ENCODE measurements at regions not wholly inside any gene's neighbourhood (a gene's known extent, or its start where the extent isn't known, plus 50 kb on each side); places are given as distances from the start of the nearest gene placed in this dataset.

DNA sequence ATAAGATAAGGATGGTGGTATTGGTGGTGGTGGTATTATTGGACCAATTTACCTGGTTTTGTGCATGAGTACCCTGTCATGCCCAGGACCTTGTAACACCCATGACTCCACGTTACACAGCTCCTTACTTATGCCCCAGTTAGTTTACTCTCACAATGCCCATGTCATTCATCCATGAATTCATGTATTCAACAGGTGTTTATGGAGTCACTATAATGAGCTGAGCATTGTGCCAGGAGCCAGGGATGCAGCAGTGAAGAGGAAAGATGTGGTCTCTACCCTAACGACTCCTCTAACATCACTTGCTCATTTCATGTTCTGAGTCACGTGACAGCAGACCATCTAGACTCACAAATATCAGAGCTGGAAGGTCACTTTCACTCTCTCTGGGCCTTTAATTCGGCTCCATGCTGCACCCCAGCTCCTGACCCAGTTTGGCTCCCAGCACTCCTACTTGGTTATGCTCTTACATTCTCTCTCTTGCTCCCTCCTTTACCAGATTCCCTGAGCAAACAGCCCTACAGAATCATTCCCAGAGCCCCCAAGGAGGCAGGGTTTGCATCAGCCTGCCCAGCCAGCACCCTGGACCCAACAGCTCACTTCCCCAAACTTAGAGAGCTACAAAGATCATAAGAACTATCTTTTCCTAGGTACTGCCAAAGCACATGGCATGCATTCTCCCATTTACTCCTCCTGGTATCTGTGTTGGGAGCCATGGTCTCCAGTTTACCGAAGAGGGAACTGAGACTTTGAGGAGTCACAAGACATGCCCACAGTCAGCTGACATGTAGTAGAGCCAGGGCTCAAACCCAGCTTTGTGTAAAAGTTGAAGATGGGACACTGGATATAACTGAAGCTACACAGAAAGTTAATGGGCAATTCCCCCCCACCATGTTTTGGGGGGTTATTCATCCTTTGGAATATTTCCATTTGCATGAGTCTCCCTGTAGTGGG, 449.9 kb downstream of the LRATD1 start:
- Mint-ChIP-seq H3K4me1 (peaks cover 0 to 8% of the 10 kb centered on the region in 2 donors), H3K36me3 (no peaks in the 10 kb centered on the region), H3K4me3 (no peak overlapping the region), H3K9me3 (peaks cover 0 to 1% of the 10 kb centered on the region in 2 donors), H3K27ac (no peak overlapping the region), H3K27me3 (no peaks in the 10 kb centered on the region)
- ATAC-seq (replicated peaks) (no peak), DNase-seq (no peak)

DNA sequence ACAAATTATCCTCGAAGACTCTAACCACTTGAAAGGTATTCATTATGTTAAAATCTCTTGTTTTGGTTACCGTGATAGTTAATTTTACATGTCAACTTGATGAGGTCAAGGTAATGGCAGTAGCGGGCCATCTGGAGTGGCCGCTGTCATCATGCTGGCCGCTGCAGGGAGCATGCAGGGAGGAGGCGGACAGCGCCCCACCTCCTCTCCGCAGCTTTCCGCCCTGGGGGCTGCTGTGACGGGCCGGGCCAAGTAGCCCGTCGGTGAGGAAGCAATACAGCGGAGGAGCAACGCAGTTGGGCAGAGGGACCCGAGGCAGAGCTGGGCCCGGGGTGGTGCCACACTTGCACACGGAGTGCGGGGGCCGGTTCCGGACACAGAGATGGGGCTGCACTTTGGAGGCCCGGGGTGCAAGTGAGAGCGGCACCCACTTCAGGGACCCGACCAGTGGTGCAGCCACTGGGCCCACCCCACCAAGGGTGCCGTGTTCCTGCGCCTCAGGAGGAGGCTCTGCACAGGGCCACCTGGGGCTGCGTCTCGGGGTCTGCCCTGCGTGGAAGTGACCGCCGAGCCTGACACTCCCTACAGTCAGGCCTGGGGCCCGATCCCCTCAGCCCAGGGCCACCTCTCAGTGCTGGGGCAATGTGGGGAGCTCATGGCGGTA, 452.4 kb downstream of the LRATD1 start:
- Mint-ChIP-seq H3K27ac (no peak overlapping the region), H3K4me1 (peaks cover 0 to 8% of the 10 kb centered on the region in 2 donors), H3K36me3 (no peaks in the 10 kb centered on the region), H3K27me3 (no peaks in the 10 kb centered on the region), H3K4me3 (no peak overlapping the region), H3K9me3 (no peaks in the 10 kb centered on the region)
- ATAC-seq (replicated peaks), result no peak
- DNase-seq, result no peak

- DNase-seq (no peak), ATAC-seq (replicated peaks) (no peak)
- H3K27me3 Mint-ChIP-seq, result peaks cover 0 to 6% of the 10 kb centered on the region in 2 donors
- no peaks in the 10 kb centered on the region for H3K36me3 Mint-ChIP-seq
- no peak overlapping the region for H3K27ac Mint-ChIP-seq
- H3K4me1 Mint-ChIP-seq, result no peaks in the 10 kb centered on the region
- no peak overlapping the region for H3K4me3 Mint-ChIP-seq
- H3K9me3 Mint-ChIP-seq, result no peaks in the 10 kb centered on the region
These were observed 459.7 kb downstream of the LRATD1 start for GRCh38 chr2:15092181-15092580.

GRCh38 chr2:15092691-15093090, 460.2 kb downstream of the LRATD1 start:
- Mint-ChIP-seq H3K9me3 (no peaks in the 10 kb centered on the region), H3K4me3 (no peak overlapping the region), H3K4me1 (no peaks in the 10 kb centered on the region), H3K27me3 (peaks cover 0 to 6% of the 10 kb centered on the region in 2 donors), H3K36me3 (no peaks in the 10 kb centered on the region), H3K27ac (no peak overlapping the region)
- ATAC-seq (replicated peaks), result no peak
- DNase-seq, result no peak

GRCh38 chr2:15094161-15094560, 461.6 kb downstream of the LRATD1 start:
- Mint-ChIP-seq H3K27ac (no peak overlapping the region), H3K9me3 (no peaks in the 10 kb centered on the region), H3K4me1 (no peaks in the 10 kb centered on the region), H3K36me3 (no peaks in the 10 kb centered on the region), H3K4me3 (no peak overlapping the region), H3K27me3 (peaks cover 0 to 6% of the 10 kb centered on the region in 2 donors)
- ATAC-seq (replicated peaks) (no peak), DNase-seq (no peak)

- no peaks in the 10 kb centered on the region for H3K4me1 Mint-ChIP-seq
- no peaks in the 10 kb centered on the region for H3K36me3 Mint-ChIP-seq
- ATAC-seq (replicated peaks) (no peak), DNase-seq (no peak)
- H3K27me3 Mint-ChIP-seq, result no peaks in the 10 kb centered on the region
- H3K27ac Mint-ChIP-seq, result no peak overlapping the region
- no peak overlapping the region for H3K4me3 Mint-ChIP-seq
- H3K9me3 Mint-ChIP-seq, result no peaks in the 10 kb centered on the region
These were observed 464.3 kb downstream of the NBAS start for GRCh38 chr2:15096873-15097272.

DNA sequence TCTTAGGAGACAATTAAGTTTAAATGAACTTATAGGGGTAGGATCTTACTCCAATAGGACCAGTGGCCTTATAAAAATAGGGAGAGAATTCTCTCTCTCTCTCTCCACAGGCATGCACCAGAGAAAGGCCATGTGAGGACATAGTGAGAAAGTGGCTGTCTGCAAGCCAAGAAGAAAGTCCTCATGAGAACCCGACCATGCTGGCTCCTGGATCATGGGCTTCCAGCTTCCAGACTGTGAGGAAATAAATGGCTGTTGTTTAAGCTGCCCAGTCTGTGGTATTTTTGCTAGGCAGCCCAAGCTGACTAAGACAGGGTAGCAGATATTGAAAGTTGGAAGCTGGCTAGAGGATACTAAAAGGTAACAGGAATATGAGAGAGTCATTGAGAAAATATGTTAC, 454.0 kb downstream of the NBAS start:
- H3K9me3 Mint-ChIP-seq, result peaks cover 8 to 25% of the 10 kb centered on the region in 2 donors
- H3K36me3 Mint-ChIP-seq, result peaks cover 0 to 3% of the 10 kb centered on the region in 2 donors
- no peaks in the 10 kb centered on the region for H3K4me1 Mint-ChIP-seq
- ATAC-seq (replicated peaks) (no peak), DNase-seq (no peak)
- no peak overlapping the region for H3K27ac Mint-ChIP-seq
- no peaks in the 10 kb centered on the region for H3K27me3 Mint-ChIP-seq
- H3K4me3 Mint-ChIP-seq, result no peak overlapping the region

- no peak overlapping the region for H3K27ac Mint-ChIP-seq
- ATAC-seq (replicated peaks), result no peak
- H3K27me3 Mint-ChIP-seq, result no peaks in the 10 kb centered on the region
- H3K9me3 Mint-ChIP-seq, result peaks cover 11 to 28% of the 10 kb centered on the region in 2 donors
- no peak for DNase-seq
- H3K4me3 Mint-ChIP-seq, result no peak overlapping the region
- peaks cover 2 to 10% of the 10 kb centered on the region in 2 donors for H3K36me3 Mint-ChIP-seq
- no peaks in the 10 kb centered on the region for H3K4me1 Mint-ChIP-seq
These were observed 449.4 kb downstream of the NBAS start for GRCh38 chr2:15111718-15112117.

GRCh38 chr2:15112216-15112615, 448.9 kb downstream of the NBAS start:
- Mint-ChIP-seq H3K36me3 (peaks cover 2 to 10% of the 10 kb centered on the region in 2 donors), H3K4me1 (no peaks in the 10 kb centered on the region), H3K27ac (no peak overlapping the region), H3K27me3 (no peaks in the 10 kb centered on the region), H3K9me3 (peaks cover 11 to 28% of the 10 kb centered on the region in 2 donors), H3K4me3 (no peak overlapping the region)
- ATAC-seq (replicated peaks) (no peak), DNase-seq (no peak)

DNA sequence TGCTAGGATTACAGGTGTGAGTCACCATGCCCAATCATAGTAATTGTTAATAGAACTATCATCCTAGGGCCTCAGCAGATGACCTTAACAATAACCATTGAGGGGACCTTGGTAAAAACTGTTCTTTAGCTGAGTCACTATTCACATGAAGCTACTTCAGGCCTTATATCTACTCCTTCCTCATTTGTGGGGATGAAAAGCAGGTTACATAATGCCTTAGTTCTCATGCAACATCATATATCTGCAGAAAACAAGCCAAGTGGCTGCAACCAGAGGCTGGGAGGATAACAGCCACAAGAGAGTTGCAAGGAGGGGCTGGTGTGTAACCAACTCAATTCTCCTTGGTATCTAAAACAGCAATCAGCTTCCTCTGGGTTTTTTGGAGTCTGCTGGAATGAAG, 445.4 kb downstream of the NBAS start:
- no peak for ATAC-seq (replicated peaks)
- H3K27me3 Mint-ChIP-seq, result no peaks in the 10 kb centered on the region
- no peak overlapping the region for H3K27ac Mint-ChIP-seq

GRCh38 chr2:15116830-15117229, 444.3 kb downstream of the NBAS start:
- Mint-ChIP-seq H3K4me1 (peaks cover 0 to 8% of the 10 kb centered on the region in 2 donors), H3K27me3 (no peaks in the 10 kb centered on the region), H3K36me3 (peaks cover 2 to 12% of the 10 kb centered on the region in 2 donors), H3K4me3 (no peak overlapping the region), H3K9me3 (peaks cover 10 to 12% of the 10 kb centered on the region in 2 donors), H3K27ac (no peak overlapping the region)
- DNase-seq, result no peak
- ATAC-seq (replicated peaks), result no peak

More for the DNA sequence above, 445.4 kb downstream of the NBAS start:
- Mint-ChIP-seq H3K4me3 (no peak overlapping the region), H3K36me3 (peaks cover 2 to 10% of the 10 kb centered on the region in 2 donors), H3K4me1 (peaks cover 0 to 4% of the 10 kb centered on the region in 2 donors), H3K9me3 (peaks cover 10 to 19% of the 10 kb centered on the region in 2 donors)
- DNase-seq, result no peak
